Thyroid gland (tissue), 4 donors: ENCODE measurements at regions not wholly inside any gene's neighbourhood (a gene's known extent, or its start where the extent isn't known, plus 50 kb on each side); places are given as distances from the start of the nearest gene placed in this dataset.

Experiments
- DNase-seq, 2 donors: peaks; one replicate each; pipeline ENCODE4 v3.0.0-alpha.2; 2019
- H3K27ac ChIP-seq, 3 donors: fragments of 200-600 bp; sonication (generic); 1 replicate in 2 of 3; 2 replicates in 1 of 3; pipeline ENCODE4 v1.5.1; 2016 to 2019; ENCODE audit warnings: mild to moderate bottlenecking in 1 of 3, moderate library complexity in 1 of 3
- H3K27me3 ChIP-seq: fragments of 200-600 bp; sonication (generic); one replicate; pipeline ENCODE4 v1.5.1; 2019
- H3K36me3 ChIP-seq, 2 donors: fragments of 200-600 bp; sonication (generic); one replicate each; pipeline ENCODE4 v1.5.1; 2016 to 2019
- H3K4me1 ChIP-seq, 2 donors: fragments of 200-600 bp; sonication (generic); one replicate each; pipeline ENCODE4 v1.5.1; 2017 to 2019
- H3K4me3 ChIP-seq, 3 donors: fragments of 200-600 bp; sonication (generic); replicated peaks in 1 of 3; 1 replicate in 2 of 3; 2 replicates in 1 of 3; pipeline ENCODE4 v1.5.1; 2016; ENCODE audit warnings: mild to moderate bottlenecking in 1 of 3
- H3K9me3 ChIP-seq: fragments of 200-600 bp; sonication (generic); one replicate; pipeline ENCODE4 v1.5.1; 2017
- POLR2A ChIP-seq, 2 donors: fragments of 450-650 bp; IDR thresholded peaks; one replicate each; pipeline ENCODE4 v1.6.1; 2017; ENCODE audit warnings: antibody characterized with exemption in 2 of 2, mild to moderate bottlenecking in 2 of 2, moderate library complexity in 1 of 2
- WGBS, 2 donors: methylation state at CpG; one replicate each; pipeline ENCODE4 v1.1.5; 2017; 5-methylcytosine and 5-hydroxymethylcytosine counted together
- intact Hi-C: fragments of 100-400 bp; cut with DNase I; formaldehyde crosslinking; loops from one replicate; pipeline ENCODE4 v1.15.1; 2023
- TF ChIP-seq, protein P1 (sequence below), 6 experiments: fragments of 200-600 bp in 3 of 6; fragments of 450-650 bp in 3 of 6; sonication (generic) in 3 of 6; IDR thresholded peaks; one replicate each; pipeline ENCODE4 v1.5.1; 2016 to 2019; ENCODE audit warnings: antibody characterized with exemption in 6 of 6, mild to moderate bottlenecking in 2 of 6, inconsistent platforms in 1 of 6, moderate library complexity in 1 of 6

DNA sequence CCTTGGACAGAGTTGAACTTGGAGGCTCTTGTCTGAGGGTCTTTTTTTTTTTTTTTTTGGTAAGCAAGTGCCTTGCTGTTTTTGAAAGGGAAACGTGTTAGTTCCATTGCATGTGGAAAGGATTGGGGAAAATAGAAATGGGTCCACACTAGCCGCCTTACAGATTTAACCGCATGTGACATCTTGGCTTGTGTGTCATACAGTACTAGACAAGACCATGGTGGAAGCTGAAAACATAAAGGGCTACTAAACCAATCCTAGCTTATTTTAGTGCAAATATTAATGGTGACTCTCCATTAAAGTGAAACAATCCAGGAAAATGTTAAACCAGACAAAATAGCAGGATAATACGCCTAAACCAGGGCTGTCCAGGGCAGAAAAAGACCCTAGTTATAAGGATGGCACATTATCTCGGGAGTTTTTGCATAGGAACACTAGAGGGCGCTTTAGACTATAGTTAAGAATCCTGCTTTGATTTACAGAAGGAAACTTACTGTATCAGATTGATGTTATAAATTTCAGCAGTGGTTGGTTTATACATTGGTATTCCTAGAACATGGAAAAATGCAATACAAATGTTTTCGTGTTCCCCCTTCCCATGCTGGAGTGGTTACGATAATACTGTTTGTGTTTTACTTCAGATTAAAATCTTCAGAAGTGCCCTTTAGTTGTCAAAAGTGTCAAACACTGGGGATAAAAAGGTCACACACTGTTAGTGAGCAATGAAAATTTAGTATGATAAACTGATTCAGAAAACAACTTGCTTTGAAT, 59.8 kb upstream of the DEK start:
- DNase-seq, result no peak
- intact Hi-C loops, result loop anchor here (5.0 kb wide), 1 partner anchor 178 kb away; no protein-coding TSS in a partner anchor
- Histone ChIP-seq H3K9me3 (no peaks in the 10 kb centered on the region), H3K27me3 (no peaks in the 10 kb centered on the region), H3K27ac (no peak overlapping the region), H3K4me1 (peaks cover 18 to 31% of the 10 kb centered on the region in 2 donors), H3K4me3 (no peak overlapping the region), H3K36me3 (no peaks in the 10 kb centered on the region)
- no peak for TF ChIP-seq POLR2A (IDR thresholded peaks at IDR 0.05)
- TF ChIP-seq, protein P1, sequence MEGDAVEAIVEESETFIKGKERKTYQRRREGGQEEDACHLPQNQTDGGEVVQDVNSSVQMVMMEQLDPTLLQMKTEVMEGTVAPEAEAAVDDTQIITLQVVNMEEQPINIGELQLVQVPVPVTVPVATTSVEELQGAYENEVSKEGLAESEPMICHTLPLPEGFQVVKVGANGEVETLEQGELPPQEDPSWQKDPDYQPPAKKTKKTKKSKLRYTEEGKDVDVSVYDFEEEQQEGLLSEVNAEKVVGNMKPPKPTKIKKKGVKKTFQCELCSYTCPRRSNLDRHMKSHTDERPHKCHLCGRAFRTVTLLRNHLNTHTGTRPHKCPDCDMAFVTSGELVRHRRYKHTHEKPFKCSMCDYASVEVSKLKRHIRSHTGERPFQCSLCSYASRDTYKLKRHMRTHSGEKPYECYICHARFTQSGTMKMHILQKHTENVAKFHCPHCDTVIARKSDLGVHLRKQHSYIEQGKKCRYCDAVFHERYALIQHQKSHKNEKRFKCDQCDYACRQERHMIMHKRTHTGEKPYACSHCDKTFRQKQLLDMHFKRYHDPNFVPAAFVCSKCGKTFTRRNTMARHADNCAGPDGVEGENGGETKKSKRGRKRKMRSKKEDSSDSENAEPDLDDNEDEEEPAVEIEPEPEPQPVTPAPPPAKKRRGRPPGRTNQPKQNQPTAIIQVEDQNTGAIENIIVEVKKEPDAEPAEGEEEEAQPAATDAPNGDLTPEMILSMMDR (IDR thresholded peaks at IDR 0.05), result peak in 5 of 6 experiments; percentile 46 to 83 (median 72)
- WGBS, 2 donors, result 26 to 27% methylated on average over 8 of the region's 8 CpGs

DNA sequence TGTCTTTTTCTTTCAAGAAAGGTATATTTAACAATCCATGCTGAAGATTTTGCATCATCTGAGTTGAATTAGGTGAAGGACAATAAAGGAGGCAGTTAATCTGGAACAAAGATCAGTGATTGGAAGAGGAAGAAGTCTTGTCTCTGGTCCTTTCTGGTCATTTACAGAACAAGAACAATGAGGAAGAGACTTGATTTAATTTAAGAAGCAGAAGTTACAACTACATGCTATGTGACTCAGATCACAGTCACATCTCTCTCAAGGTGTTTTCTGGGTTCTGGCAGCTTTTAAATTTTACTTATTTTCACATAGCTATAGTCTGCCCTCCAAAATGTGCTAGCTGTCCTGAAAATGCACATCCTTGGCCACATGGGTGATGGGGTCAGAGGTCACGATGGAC, 53.5 kb upstream of the DEK start:
- H3K27me3 ChIP-seq, result no peaks in the 10 kb centered on the region
- no peaks in the 10 kb centered on the region for H3K36me3 ChIP-seq
- H3K4me3 ChIP-seq, result no peak overlapping the region
- WGBS, 2 donors, result 0 to 65% methylated on average over 1 of the region's 1 CpG
- H3K4me1 ChIP-seq, result no peaks in the 10 kb centered on the region
- intact Hi-C loops, result no loop called here
- TF ChIP-seq, protein P1 (IDR thresholded peaks at IDR 0.05), result no peak
- TF ChIP-seq POLR2A (IDR thresholded peaks at IDR 0.05), result no peak
- no peak for DNase-seq
- no peaks in the 10 kb centered on the region for H3K9me3 ChIP-seq
- H3K27ac ChIP-seq, result no peak overlapping the region

DNA sequence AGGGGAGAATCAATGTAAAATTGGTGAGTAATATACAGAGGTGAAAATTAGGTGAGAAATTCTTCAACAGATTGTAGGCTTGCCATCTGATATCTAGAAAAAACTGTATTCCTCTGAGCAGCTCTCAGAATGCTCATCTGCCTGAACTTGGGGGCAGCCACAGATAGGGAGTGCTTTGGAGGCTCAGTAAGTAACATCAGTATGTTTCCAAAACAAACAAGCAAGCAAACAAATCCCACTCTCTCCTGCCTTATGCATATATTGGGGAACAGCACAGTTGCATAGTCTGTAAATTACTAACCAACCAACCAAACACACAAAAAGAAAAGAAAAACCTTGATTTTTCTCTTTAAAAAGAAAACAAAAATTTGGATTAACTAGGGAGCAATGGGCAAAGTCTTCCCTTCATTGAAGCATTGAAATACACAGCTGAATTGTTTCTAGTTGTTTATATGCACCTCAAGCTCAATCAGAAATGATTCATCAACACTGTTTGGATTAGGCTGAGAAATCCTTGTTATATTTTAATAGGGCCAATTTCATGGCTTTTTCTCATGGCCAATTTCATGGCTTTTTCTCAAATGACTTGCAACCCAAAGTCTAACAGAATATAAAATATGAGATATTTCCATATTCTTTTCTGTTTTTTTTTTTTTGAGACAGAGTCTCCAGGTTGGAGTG, 50.1 kb upstream of the DEK start:
- no peak overlapping the region for H3K4me3 ChIP-seq
- no peaks in the 10 kb centered on the region for H3K27me3 ChIP-seq
- H3K9me3 ChIP-seq, result no peaks in the 10 kb centered on the region
- no peaks in the 10 kb centered on the region for H3K36me3 ChIP-seq
- TF ChIP-seq, protein P1 (IDR thresholded peaks at IDR 0.05), result no peak
- TF ChIP-seq POLR2A (IDR thresholded peaks at IDR 0.05), result no peak
- no peak overlapping the region for H3K27ac ChIP-seq
- H3K4me1 ChIP-seq, result no peaks in the 10 kb centered on the region
- DNase-seq, result no peak
- intact Hi-C loops, result no loop called here
